ENCODE measurements at regions not wholly inside any gene's neighbourhood (a gene's known extent, or its start where the extent isn't known, plus 50 kb on each side); places are given as distances from the start of the nearest gene placed in this dataset.

DNA sequence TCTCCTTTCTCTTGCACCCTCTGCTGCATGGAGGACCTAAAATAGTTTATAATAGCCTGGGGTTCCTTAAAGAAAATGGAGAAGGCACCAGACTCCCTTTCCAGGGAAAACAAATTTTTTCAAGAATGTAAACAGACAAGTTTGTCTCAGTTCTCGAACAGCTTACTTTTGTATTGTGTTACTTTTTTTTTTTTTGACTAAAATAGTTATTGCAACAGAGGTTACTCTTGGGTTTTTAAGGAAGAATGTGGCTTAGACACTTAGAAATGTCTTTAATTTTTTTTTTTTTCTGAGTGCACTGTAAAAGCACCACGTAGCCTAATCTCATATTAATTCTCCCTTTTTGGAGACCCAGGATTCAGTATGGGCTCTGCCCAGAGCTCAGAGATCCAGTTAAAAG is 148.7 kb upstream of the CARMIL1 start:
- Histone ChIP-seq H3K27me3 (replicated peaks in 1 of 4; ENCODE audit: control insufficient read depth in 3 of 4, extremely low read depth in 1 of 4, insufficient read depth in 3 of 4, low read length in 3 of 4) (peaks cover 0 to 1% (median 0%) of the 10 kb centered on the region in 4 experiments; a peak in 1 of 7 replicates), H3K14ac (ENCODE audit: insufficient read length) (no peak overlapping the region), H3K79me1 (ENCODE audit: low read depth, low read length) (no peaks in the 10 kb centered on the region), H3K4me1 (replicated peaks in 1 of 4; ENCODE audit: control insufficient read depth in 3 of 4, insufficient read depth in 4 of 4, low read length in 3 of 4) (no peaks in the 10 kb centered on the region; a peak in 1 of 7 replicates), H3K4ac (replicated peaks; ENCODE audit: insufficient read length, low read depth, low read length) (no peak overlapping the region), H3K4me3 (ENCODE audit: extremely low read depth in 1 of 4, insufficient read depth in 2 of 4, low read depth in 3 of 4, low read length in 4 of 4) (no peak overlapping the region), H2BK120ac (replicated peaks; ENCODE audit: low read depth, low read length) (no peak overlapping the region), H4K91ac (replicated peaks; ENCODE audit: insufficient read length, low read length) (no peak overlapping the region), H3K27ac (ENCODE audit: low read depth, low read length) (no peak overlapping the region), H3K9ac (replicated peaks in 1 of 4; ENCODE audit: extremely low read depth in 1 of 4, low read depth in 3 of 4, low read length in 3 of 4) (no peak overlapping the region), H3K79me2 (ENCODE audit: control insufficient read depth in 1 of 2, insufficient read depth in 2 of 2, low read length in 2 of 2) (no peaks in the 10 kb centered on the region), H3K18ac (ENCODE audit: extremely low read depth, low read length) (no peak overlapping the region), H2BK15ac (ENCODE audit: low read length) (no peak overlapping the region), H3K36me3 (ENCODE audit: control insufficient read depth in 2 of 4, insufficient read depth in 4 of 4, low read length in 3 of 4) (no peaks in the 10 kb centered on the region), H2BK5ac (ENCODE audit: low read depth, low read length) (no peak overlapping the region), H3K9me3 (ENCODE audit: insufficient read depth in 2 of 2, low read depth in 1 of 2, low read length in 1 of 2) (peaks cover 15 to 30% of the 10 kb centered on the region in 2 experiments), H3K56ac (replicated peaks; ENCODE audit: insufficient read length, low read depth, low read length) (no peak overlapping the region), H4K8ac (ENCODE audit: extremely low read depth, insufficient read depth, low read length) (no peak overlapping the region), H4K5ac (ENCODE audit: insufficient read length, low read depth, low read length) (no peak overlapping the region), H2BK20ac (ENCODE audit: low read length) (no peak overlapping the region), H4K20me1 (replicated peaks in 1 of 2; ENCODE audit: control insufficient read depth in 1 of 2, insufficient read depth in 2 of 2, low read length in 2 of 2) (no peaks in the 10 kb centered on the region), H2BK12ac (ENCODE audit: low read depth, low read length) (no peak overlapping the region), H2AK5ac (ENCODE audit: low read depth, low read length) (no peak overlapping the region), H3K4me2 (ENCODE audit: insufficient read depth in 1 of 2, low read depth in 2 of 2, low read length in 2 of 2) (no peak overlapping the region), H2AFZ (ENCODE audit: low read length) (no peak overlapping the region), H3K23ac (ENCODE audit: insufficient read length) (no peak overlapping the region), H3K23me2 (ENCODE audit: low read depth, low read length) (no peaks in the 10 kb centered on the region)
- WGBS, 2 experiments (ENCODE audit: extremely low coverage in 1 of 2, insufficient coverage in 1 of 2, insufficient read length in 1 of 2, insufficient replicate concordance in 2 of 2, low coverage in 1 of 2, low lambda C conversion rate in 2 of 2, missing lambda C conversion rate in 1 of 2): 87% methylated on average over 2 of the region's 2 CpGs; no CpG with 5 or more reads in 1 of the 2 experiments
- DNase-seq (ENCODE audit: low read depth in 1 of 2, low spot score in 2 of 2): no peak
- CTCF ChIA-PET (ENCODE audit: partially characterized antibody): interaction anchor here (0.6 to 1.4 kb wide), 3 partner anchors 60 to 264 kb away, joined by 3 to 6 read pairs (median 3); no protein-coding TSS in a partner anchor
- no peak for FAIRE-seq
- POLR2A ChIA-PET (ENCODE audit: partially characterized antibody): no interaction called here
- no peak for TF ChIP-seq TAF1 (IDR thresholded peaks at IDR 0.05; ENCODE audit: low read depth, low read length)
- TF ChIP-seq SP2 (IDR thresholded peaks at IDR 0.05; ENCODE audit: low read length): no peak
- TF ChIP-seq RAD21 (IDR thresholded peaks at IDR 0.05 in 1 of 2, conservative IDR thresholded peaks at IDR 0.05 in 1 of 2; ENCODE audit: low read depth in 2 of 2, low read length in 2 of 2): no peak
- TF ChIP-seq, protein P1, sequence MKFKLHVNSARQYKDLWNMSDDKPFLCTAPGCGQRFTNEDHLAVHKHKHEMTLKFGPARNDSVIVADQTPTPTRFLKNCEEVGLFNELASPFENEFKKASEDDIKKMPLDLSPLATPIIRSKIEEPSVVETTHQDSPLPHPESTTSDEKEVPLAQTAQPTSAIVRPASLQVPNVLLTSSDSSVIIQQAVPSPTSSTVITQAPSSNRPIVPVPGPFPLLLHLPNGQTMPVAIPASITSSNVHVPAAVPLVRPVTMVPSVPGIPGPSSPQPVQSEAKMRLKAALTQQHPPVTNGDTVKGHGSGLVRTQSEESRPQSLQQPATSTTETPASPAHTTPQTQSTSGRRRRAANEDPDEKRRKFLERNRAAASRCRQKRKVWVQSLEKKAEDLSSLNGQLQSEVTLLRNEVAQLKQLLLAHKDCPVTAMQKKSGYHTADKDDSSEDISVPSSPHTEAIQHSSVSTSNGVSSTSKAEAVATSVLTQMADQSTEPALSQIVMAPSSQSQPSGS (IDR thresholded peaks at IDR 0.05; ENCODE audit: low read length): no peak
- no peak for TF ChIP-seq TAF7 (optimal IDR thresholded peaks at IDR 0.05; ENCODE audit: borderline replicate concordance, low read depth, low read length)
- no peak for TF ChIP-seq CHD2 (IDR thresholded peaks at IDR 0.05; ENCODE audit: low read length)
- TF ChIP-seq SRF (IDR thresholded peaks at IDR 0.05; ENCODE audit: low read depth, low read length): no peak
- TF ChIP-seq KDM4A (IDR thresholded peaks at IDR 0.05; ENCODE audit: low read depth, low read length, severe bottlenecking): no peak
- TF ChIP-seq SIX5 (IDR thresholded peaks at IDR 0.05; ENCODE audit: low read depth, low read length): no peak
- TF ChIP-seq NANOG (IDR thresholded peaks at IDR 0.05; ENCODE audit: insufficient read depth, low read depth, low read length, poor library complexity, severe bottlenecking): no peak
- TF ChIP-seq BCL11A (IDR thresholded peaks at IDR 0.05; ENCODE audit: low read depth in 2 of 2, low read length in 2 of 2): no peak
- no peak for TF ChIP-seq CEBPB (IDR thresholded peaks at IDR 0.05; ENCODE audit: low read depth, low read length)
- TF ChIP-seq CBX8 (IDR thresholded peaks at IDR 0.05; ENCODE audit: borderline replicate concordance, low read depth, low read length): no peak

All from H1 (cell line).